GM18870 (cell line): ENCODE measurements at regions not wholly inside any gene's neighbourhood (a gene's known extent, or its start where the extent isn't known, plus 50 kb on each side); places are given as distances from the start of the nearest gene placed in this dataset.
"Not testable (repeated sequence)": the region's sequence is repeated elsewhere in the genome, so short reads cannot be mapped to it uniquely, and the experiment has no call there.

Experiments used
- ATAC-seq: cut with Tn5 transposase; IDR thresholded peaks from one replicate; pipeline ENCODE4 v1.9.1; 2021; ENCODE audit warnings: moderate library complexity; ENCODE audit not compliant: unreplicated experiment

DNA sequence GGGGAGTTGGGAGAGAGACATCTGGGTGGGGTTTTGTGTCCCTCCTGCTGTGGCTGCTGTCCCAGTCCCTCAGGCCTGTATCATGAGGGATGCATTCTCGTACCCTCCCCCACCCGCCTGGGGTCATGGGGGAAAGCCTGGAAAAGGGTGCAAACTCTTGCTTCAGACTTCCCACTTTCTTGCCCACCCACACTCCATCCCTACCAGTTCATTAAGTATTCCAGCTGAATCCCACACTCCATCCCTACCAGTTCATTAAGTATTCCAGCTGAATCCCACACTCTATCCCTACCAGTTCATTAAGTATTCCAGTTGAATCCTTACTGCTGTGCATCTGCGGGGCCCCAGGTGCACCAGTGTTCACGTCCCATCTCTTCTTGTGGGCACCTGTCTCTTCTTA, 116.3 kb downstream of the ACAA2 start:
- ATAC-seq: no peak

DNA sequence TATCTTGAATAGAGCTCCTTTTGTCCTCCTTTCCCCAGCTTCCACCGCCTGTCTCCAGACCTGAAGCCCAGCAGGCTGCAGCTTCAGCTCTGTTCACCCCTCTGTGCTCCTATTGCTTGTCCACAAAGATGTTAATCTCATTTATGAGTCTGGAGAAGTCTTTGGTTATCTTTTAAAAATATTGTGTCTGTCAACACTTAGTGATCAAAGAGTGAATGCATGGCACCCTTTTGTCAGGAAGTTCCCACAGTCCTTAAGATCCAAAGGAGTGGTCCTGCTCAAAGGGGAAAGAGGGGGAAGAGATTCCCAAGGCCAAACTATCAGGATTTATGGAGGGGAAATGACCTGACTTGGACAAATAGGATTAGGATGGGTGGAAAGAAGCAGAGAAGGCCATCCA, 118.9 kb downstream of the ACAA2 start:
- ATAC-seq: no peak

DNA sequence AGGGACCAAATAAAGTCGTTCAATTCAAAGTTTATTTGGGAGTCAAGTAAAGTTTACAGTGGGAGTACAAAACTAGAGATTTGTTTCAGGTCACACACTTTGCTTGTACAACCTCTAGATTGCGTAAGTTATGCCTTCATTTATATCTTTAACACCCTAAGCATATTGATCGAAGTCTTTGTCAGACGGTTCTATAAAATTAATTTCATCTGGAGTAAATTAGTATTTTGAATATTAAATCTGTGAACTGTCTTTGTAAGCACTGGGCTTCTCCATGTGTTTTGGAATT, 119.7 kb downstream of the ACAA2 start:
- no peak for ATAC-seq

DNA sequence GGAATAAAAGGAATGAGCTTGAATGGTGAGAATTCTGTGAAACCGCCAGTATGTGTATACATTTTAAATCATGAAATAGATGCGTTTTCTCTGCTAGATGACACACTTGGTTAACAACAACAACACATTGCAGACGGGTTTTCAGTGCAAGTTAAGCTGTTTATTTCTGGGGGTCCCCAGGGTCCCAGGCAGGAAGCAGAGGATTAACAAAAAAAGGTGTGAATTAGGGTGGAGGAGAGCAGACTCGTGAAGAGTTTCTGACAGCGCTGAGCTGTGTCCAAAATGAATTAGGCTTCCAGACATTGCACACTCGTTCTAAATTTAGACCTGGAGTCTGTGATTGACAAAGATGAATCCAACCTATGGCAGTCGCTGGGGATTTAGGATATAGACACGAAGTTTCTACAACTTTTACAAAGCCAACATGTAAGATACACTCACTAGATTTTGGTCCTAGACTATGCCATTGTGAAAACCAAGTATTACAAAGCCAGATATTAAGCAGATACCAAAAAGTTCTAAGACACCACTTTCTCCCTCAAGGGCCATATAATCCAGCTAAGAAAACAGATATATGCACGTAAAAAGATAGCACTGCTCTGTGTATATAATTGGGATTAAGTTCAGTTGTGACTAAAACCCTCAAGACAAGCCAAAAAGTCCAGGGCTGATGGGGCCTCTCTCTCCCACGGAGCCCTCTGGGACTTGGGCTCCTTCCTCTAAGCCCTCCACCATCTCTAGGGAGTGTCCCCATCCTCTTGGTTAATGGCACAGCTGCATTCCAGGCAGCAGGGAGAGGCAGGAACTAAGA, 120.2 kb downstream of the ACAA2 start:
- ATAC-seq: no peak

DNA sequence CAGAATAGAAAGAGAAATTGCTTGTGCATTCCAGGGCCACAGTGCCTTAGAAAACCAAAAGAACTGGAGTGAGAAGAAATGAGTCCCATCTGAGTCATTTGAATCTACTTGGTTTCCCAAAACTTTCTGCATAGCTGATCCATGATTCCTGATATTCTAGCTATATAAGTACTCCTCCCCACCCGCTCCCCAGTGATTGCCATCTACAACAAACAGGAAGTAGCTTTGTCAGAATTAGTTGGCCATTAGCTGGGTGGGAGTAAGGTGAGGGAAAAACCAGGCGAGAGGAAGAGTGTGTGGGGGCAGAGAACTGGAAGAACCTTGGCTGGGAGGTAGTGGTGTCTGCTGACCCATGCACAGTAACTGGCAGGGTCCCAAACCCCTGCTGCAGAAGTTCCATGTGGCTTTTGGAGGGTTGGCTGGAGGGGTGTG, 122.1 kb downstream of the ACAA2 start:
- ATAC-seq: no peak

DNA sequence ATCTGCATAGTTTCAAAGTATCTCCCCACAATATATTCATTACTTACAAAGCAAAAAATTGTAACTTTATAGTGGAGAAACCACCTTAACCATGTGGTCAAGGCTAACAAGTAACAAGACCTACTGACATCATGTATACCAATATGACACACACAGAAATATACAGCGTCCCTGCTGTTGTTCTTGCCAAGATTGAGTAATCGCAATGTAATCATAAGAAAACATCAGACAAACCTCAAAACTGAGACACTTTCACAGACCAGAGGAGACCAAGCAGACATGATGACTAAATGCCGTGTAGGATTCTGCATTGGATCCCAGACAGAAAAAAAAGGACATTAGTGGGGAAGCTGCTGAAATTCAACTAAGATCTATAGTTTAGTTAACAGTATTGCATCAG, 123.0 kb downstream of the ACAA2 start:
- no peak for ATAC-seq

DNA sequence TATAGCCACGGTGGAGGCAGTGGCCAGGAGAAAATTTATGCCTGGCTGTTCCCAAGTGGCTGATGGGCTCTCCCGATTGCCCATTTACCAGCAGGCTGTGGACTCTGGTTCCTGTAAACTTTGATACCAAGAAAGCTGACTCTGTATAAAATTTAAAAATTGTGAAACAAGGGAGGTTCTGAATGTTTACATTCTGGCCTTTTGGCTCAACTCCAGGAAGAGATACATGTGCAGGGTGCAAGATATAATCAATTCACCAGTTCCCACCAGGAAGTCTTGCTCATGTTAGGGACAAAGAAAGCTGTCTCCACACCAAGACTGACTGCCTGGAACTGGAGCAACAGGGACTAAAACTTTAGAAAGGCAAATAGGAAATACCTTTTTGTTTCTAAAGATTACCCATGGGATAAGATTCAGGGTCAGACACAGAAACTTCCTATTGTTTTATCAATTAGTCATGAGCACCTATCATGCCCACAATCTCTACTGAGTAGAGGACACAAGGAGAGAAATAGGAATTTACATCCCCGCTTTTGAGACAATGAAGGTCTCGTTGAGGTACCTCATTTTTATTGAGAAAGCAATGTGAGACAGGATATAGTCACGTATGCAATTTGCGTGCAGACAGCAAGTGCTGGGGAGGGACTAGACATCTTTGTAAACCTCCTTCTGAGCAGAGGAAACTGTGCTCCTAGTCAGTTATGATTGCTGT, 123.5 kb downstream of the LIPG start:
- ATAC-seq: no peak

DNA sequence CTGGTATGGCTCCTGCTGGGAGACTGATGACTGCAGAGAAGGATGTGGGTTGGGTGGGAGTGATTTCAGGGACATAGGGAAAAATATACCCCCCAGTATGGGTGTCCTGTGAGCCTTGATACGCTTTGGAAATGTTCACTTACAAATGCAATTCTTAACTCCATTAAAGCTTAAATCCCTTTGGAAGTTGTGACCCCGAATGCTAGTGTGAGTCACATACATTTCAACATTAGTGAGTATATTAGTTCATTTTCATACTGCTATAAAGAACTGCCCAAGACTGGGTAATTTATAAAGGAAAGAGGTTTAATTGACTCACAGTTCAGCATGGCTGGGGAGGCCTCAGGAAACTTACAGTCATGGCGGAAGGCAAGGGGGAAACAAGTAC, 120.9 kb downstream of the LIPG start:
- ATAC-seq: not testable (repeated sequence)

DNA sequence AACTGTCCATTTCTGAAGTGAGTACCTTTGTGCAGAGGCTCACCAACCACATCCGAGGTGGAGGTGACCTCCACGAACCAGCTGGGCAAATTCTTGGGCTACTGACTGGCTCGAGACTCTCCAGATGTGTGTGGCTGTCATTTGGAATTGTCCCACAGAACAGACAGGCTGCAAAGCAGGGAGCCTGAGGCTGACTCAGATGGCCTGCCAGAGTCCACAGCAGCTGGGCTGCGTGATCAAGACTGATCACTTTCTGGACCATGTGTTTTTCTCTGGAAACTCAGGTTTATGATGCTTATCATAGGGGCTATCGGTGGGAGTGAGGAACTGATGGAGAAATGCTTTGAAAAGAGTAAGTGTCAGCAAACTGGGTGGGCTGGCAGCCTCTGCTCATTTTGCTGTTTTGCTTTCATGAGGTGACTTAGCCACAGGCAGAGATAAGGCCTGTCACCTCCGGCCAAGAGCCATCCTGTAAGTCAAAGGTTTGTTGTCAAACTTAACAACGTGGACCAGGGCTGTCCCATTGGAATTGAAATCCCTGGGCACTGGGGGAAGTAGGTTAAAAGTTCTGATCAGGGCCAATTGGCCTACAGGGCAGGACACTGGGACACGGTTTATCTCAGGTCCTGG, 120.4 kb downstream of the LIPG start:
- ATAC-seq: no peak

DNA sequence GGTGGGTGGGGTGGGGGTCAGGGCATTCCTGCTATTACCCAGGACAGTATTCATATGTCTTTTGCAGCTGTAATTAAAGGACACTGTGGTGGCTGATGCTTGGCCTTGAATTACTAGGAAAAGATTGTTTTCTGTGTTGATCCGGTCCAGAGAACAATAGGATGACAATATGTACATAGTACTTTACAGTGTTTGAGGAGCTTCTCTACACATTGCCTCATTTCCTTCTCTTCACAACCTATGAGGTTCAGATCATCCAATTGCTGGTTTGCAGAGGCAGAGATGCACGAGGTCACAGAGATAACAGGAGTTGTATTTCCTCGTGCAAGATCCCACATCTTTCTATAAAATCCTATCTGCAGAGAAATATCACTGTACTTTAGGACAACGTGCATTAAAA, 119.5 kb downstream of the LIPG start:
- no peak for ATAC-seq

DNA sequence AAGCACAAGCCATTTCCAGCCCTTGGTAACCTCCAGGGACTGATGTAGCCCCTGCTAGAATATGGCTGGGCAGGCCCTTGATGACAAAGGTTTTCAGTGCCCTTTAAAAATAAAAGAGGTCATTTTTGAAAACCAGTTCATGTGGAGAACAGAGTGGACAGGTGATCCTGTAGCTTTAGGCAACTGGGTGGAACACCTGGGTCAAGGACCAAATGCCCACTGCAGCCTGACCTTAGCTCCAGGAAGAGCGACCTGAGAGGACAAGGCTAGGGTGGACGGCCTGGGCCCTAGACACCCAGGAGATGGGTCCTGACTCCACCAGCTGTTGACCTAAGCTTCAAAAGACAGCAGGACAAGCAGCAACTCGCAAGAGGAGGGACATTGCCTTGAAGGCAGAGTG, 116.6 kb downstream of the LIPG start:
- no peak for ATAC-seq

DNA sequence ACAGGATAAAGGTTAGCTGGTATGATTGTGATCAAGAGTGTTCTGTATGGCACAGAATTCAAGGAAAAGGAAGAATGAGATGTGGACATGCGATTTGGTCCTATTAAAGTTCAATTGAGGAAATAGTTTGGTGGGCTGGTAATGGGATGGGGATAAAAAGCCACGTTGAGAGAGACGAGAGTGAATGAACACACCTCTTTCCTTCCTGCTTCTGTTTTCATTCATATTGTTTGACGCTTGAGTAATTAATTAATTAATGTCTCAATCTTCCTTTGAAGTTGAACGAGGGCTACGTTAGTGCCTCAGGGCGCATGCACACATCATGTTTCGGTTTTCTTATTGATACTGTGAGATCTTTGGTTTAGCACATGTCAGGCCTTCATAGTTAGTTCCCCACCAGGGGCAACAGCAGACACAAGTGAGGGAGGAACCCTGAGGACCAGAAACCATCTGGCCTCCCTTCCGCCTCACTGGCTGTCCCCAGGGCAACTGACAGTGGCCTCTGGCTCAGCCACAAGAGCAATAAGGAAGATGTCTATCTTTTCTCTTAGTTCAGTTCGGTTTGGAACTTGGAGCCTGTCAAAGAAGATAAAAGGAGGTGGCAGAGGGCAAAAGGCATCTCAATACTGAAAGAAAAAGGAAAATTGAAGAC, 116.0 kb downstream of the LIPG start:
- peak; percentile 68 for ATAC-seq

DNA sequence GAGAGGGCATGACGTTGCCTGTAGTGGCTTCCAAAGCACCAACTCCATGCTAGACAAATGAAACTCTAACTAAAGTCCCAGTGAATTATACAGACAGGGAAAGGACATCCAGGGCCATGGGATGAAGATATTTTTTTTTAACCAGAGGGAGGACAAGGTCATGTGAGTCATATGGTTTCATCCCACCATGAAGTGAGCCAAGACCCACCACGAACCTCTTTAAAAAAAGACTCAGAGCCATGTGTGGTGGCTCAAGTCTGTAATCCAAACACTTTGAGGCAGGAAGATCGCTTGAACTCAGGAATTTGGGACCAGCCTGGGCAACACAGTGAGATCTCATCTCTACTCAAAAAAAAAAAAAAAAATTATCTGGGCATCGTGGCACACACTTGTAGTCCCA, 115.2 kb downstream of the LIPG start:
- ATAC-seq: no peak

DNA sequence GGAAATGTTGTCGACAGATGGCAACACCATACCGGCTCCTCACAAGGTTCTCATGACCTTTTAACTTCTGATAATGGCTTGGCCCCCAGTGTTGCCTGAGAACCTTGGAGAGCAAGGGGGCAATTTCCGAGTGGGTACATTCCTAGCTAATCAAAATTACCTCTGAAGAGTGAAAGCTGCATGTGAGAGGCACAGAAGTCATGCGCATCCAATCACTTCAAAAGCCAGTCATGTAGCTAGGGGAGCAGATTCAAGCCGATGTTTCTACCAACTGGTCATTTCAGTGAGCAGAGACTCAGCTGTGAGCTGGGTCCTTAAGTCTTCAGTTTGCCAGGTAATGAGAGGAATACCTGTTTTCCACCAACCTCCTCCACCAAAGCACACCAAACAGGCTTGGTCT, 111.4 kb downstream of the LIPG start:
- ATAC-seq: no peak

DNA sequence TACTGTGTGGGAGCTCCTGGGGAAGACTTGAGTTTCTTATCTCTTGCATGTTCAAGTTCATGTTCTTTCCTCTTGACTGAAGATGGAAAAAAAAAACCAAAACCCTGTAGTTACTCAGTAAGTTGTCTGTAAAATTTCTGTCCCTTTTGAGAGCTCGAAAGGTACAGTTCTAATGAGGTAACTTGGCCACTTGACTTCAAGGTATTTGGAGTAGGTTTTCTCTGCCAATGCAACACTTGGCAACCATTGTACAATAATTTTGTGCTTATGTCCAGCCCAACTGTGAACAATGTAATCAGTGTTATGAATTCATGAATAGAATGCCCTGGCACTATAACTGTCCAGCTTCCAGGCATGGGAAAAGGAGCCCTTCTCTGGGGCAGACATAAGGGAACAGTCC, 111.0 kb downstream of the LIPG start:
- no peak for ATAC-seq

DNA sequence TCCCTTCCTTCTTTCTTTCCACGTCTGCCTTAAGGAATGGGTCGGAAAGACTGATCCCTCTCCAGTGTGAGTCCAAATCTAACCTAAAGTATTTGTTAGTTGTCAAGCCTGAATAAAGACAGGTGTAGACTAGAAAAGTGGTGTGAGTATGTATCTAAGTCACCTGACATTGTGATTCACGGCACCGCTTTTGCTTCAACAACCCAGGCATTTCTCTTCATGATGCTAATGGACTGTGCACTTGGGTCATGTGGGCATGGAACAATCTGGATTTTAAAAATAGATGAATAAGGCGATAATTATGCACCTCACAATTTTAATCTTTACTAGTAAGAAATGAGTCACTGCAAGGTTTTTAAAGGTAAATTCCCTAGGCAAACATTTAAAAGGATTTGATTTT, 107.5 kb downstream of the LIPG start:
- no peak for ATAC-seq

DNA sequence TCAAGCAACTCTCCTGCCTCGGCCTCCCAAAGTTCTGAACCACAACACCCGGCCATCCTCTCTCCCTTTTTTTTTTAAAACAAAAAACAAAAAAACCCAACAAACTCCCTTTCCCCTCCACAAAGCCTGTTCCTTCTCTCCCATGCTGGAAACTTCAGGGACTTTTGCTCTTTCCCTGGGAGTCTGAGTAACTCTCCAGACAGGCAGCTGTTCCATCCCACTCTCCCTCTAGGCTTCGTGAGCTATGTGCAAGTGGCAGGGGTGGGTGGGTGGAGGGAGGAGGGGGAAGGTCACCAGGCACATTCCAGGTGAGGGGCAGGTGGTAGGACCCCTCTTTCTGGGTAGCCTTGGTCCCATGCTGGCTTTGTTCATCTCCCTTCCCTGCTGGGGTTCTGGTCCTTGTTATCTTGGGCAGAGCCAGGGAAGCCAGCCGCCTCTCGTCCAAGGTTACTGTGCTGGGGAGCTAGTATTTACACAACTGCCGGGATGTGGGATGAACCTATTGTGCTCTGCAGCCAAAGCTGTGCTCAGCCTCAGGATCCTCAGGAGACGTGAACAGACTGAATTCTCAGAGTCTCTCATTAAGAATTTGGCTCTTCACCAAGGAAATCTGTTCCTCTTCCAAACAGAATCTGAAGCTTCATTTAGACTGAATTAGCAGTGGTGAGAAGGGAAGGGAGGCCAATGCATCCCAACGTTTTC, 106.9 kb downstream of the LIPG start:
- no peak for ATAC-seq

DNA sequence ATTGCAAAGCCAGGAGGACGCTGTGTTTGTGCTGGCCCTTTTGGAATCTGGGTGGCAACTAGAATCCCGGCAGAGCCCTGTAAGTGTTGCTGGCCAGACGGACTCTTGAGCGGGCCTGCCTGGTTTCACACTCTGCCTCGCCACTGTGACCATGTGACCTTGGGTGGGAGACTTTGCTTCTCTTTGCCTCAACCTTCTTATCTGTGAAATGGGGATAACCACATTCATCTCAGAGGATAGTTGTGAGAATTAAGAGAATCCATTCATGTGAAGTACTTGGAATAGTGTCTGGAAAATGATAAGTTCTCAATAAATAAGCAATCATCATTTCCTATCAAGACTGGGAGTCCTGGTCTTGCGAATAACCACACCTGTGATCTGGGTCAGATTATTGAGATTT, 105.6 kb downstream of the LIPG start:
- no peak for ATAC-seq

DNA sequence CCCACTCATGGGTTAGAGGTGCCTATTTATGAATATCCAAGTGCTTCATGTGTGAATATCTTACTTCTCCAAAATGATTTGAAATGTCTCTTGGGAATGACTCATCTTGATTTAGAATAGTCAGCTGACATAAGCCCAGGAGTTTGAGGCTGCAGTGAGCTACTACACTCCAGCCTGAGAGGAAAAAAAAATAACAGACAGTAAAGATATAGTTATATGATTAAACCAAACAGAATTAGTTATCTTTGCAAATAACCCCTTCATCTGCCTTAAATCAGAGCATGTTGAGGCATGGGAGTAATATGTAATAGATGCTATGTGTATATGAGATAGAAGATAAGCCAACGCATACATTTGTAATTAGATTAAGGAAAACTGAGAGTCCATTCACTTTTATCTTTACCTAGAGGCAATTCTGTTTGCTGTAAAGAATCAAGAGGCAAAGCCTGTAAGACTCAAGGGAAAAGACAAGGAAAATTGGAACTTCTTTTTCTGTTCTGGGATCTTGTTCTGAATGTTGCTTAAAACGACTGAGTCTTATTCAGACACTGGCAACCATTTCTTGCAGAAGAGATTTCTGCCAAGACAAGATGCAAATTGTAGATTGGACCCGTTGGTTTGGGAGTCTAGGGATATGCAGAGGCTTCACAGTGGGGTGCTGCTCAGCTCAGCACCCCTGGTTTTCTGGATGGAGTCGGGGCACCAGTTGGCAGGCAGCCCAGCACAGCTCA, 104.4 kb downstream of the LIPG start:
- no peak for ATAC-seq
